Loucy (cell line): ENCODE measurements at regions not wholly inside any gene's neighbourhood (a gene's known extent, or its start where the extent isn't known, plus 50 kb on each side); places are given as distances from the start of the nearest gene placed in this dataset.

Experiments used
- H2AFZ ChIP-seq: fragments of 200-600 bp; sonication (generic); 2 replicates; pipeline ENCODE4 v1.6.0; 2016; ENCODE audit warnings: antibody characterized with exemption, mild to moderate bottlenecking, low read length, moderate library complexity
- H3F3A ChIP-seq: fragments of 200-600 bp; 2 replicates; pipeline ENCODE4 v1.6.0; 2016; ENCODE audit warnings: antibody characterized with exemption, low read depth, mild to moderate bottlenecking
- H3K27me3 ChIP-seq: fragments of 200-600 bp; sonication (generic); 2 replicates; pipeline ENCODE4 v1.6.1; 2014; ENCODE audit warnings: low read length, mild to moderate bottlenecking; ENCODE audit not compliant: insufficient read depth, poor library complexity, severe bottlenecking
- H3K36me3 ChIP-seq: fragments of 200-600 bp; sonication (generic); 2 replicates; pipeline ENCODE4 v1.6.1; 2016; ENCODE audit warnings: low read length; ENCODE audit not compliant: insufficient read depth
- H3K4me1 ChIP-seq: fragments of 200-600 bp; sonication (generic); 2 replicates; pipeline ENCODE4 v1.5.1; 2014; ENCODE audit warnings: low read length, mild to moderate bottlenecking; ENCODE audit not compliant: insufficient read depth, poor library complexity, severe bottlenecking
- H3K4me2 ChIP-seq: fragments of 200-600 bp; sonication (generic); 2 replicates; pipeline ENCODE4 v1.6.0; 2014; ENCODE audit warnings: antibody characterized with exemption, low read length, low read depth, mild to moderate bottlenecking; ENCODE audit not compliant: poor library complexity, severe bottlenecking
- H3K4me3 ChIP-seq: fragments of 200-600 bp; sonication (generic); 2 replicates; pipeline ENCODE4 v1.5.1; 2014; ENCODE audit warnings: low read length, mild to moderate bottlenecking, mixed read lengths; ENCODE audit not compliant: poor library complexity, severe bottlenecking
- H3K79me2 ChIP-seq: fragments of 200-600 bp; sonication (generic); 2 replicates; pipeline ENCODE4 v1.6.1; 2014; ENCODE audit warnings: low read length; ENCODE audit not compliant: insufficient read depth
- H3K9ac ChIP-seq: fragments of 200-600 bp; sonication (generic); 2 replicates; pipeline ENCODE4 v1.6.0; 2014; ENCODE audit warnings: mild to moderate bottlenecking, low read depth, low read length, moderate library complexity; ENCODE audit not compliant: poor library complexity, severe bottlenecking
- H3K9me2 ChIP-seq: fragments of 200-600 bp; sonication (generic); replicated peaks from 2 replicates; pipeline ENCODE4 v1.6.1; 2016; ENCODE audit warnings: low read depth, low read length, mixed read lengths
- H3K9me3 ChIP-seq: fragments of 200-600 bp; sonication (generic); 2 replicates; pipeline ENCODE4 v1.6.1; 2014; ENCODE audit warnings: mild to moderate bottlenecking, antibody characterized with exemption, low read length, low read depth; ENCODE audit not compliant: insufficient read depth
- H4K20me1 ChIP-seq: fragments of 200-600 bp; sonication (generic); 2 replicates; pipeline ENCODE4 v1.6.0; 2014; ENCODE audit warnings: antibody characterized with exemption, low read length, mild to moderate bottlenecking; ENCODE audit not compliant: insufficient read depth, poor library complexity, severe bottlenecking
- EZH2phosphoT487 ChIP-seq: fragments of 200-600 bp; IDR thresholded peaks from 2 replicates; pipeline ENCODE4 v1.6.1; 2018; ENCODE audit warnings: antibody characterized with exemption, mild to moderate bottlenecking, moderate library complexity, borderline replicate concordance
- TF ChIP-seq, protein P1 (sequence below): fragments of 200-600 bp; sonication (generic); conservative IDR thresholded peaks from 2 replicates; pipeline ENCODE4 v1.5.1; 2014; ENCODE audit warnings: mild to moderate bottlenecking, antibody characterized with exemption, low read length

DNA sequence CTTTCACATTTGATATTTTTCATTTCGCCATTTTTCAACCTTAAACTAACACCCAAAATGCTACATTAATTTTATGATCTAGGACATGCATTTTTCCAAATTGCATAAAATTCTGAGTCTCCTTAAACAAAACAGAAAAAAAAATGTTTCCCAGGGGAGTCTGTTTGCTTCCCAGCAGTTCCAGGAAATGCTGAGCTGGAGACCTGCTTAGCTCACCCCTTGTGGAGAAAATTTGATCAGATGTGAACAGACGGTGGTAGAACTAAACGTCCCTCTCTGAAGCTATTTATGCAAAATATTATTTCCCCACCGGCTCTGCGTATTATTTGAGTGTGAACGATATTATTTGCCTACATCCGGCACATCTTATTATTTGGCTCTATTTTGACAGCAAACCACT, 74.9 kb upstream of the AGAP1 start:
- no peaks in the 10 kb centered on the region for H3K79me2 ChIP-seq
- no peak overlapping the region for H3K9ac ChIP-seq
- no peak overlapping the region for H3K4me2 ChIP-seq
- no peaks in the 10 kb centered on the region for H3K4me1 ChIP-seq
- no peaks in the 10 kb centered on the region for H3F3A ChIP-seq
- H2AFZ ChIP-seq, result no peak overlapping the region
- no peak overlapping the region for H3K4me3 ChIP-seq
- no peaks in the 10 kb centered on the region for H4K20me1 ChIP-seq
- H3K36me3 ChIP-seq, result no peaks in the 10 kb centered on the region
- H3K9me3 ChIP-seq, result no peaks in the 10 kb centered on the region; the same call in 1 of the 2 replicates
- TF ChIP-seq, protein P1, sequence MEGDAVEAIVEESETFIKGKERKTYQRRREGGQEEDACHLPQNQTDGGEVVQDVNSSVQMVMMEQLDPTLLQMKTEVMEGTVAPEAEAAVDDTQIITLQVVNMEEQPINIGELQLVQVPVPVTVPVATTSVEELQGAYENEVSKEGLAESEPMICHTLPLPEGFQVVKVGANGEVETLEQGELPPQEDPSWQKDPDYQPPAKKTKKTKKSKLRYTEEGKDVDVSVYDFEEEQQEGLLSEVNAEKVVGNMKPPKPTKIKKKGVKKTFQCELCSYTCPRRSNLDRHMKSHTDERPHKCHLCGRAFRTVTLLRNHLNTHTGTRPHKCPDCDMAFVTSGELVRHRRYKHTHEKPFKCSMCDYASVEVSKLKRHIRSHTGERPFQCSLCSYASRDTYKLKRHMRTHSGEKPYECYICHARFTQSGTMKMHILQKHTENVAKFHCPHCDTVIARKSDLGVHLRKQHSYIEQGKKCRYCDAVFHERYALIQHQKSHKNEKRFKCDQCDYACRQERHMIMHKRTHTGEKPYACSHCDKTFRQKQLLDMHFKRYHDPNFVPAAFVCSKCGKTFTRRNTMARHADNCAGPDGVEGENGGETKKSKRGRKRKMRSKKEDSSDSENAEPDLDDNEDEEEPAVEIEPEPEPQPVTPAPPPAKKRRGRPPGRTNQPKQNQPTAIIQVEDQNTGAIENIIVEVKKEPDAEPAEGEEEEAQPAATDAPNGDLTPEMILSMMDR, result no peak
- no peak for TF ChIP-seq EZH2phosphoT487
- H3K9me2 ChIP-seq, result no peaks in the 10 kb centered on the region
- no peaks in the 10 kb centered on the region for H3K27me3 ChIP-seq

DNA sequence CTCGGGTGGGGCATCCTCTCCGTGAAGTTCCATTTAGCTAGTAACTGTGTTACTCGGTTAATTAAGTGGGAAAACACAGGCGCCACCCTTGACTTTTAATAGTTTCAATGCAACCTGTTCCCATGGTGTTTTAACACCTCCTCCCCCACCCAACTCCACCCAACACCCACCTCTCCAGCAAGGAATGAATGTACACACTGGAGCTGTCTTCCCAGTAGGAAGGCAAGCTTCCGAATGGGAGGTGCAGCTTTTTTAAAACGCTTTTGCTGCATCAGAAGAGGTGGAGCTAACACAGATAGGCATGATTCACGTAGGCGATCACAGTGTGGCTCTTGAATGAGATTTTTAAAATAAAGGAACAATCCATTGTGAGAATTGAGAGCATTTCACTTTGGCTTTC, 73.8 kb upstream of the AGAP1 start:
- Histone ChIP-seq H3K9ac (no peak overlapping the region), H2AFZ (no peak overlapping the region), H3K4me3 (no peak overlapping the region), H3K4me2 (no peak overlapping the region), H3K9me2 (no peaks in the 10 kb centered on the region), H3F3A (no peaks in the 10 kb centered on the region), H3K79me2 (no peaks in the 10 kb centered on the region), H3K36me3 (no peaks in the 10 kb centered on the region), H3K9me3 (peaks cover 8% of the 10 kb centered on the region; the same call in 1 of the 2 replicates), H3K4me1 (no peaks in the 10 kb centered on the region), H4K20me1 (no peaks in the 10 kb centered on the region), H3K27me3 (no peaks in the 10 kb centered on the region)
- no peak for TF ChIP-seq EZH2phosphoT487
- TF ChIP-seq, protein P1, result no peak

DNA sequence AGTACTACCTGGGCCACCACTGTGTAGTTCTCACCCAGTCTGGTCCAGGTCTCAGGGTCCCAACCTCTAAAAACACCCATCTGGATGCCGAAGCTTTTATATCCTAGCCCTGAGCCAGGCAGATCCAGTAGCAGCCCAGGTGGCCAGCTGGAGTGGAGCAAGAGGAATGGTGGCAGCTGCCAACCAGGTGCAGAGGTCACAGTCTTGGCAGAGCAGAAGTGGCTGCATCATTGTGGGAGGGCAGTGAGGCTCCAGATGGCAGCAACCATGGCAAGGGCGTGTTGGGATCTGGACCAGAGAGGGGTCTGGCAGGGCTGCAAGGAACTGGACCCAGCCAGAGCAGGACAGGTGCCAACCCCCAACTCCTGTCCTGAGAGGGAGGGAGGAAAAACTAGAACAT, 72.2 kb upstream of the AGAP1 start:
- Histone ChIP-seq H3K4me1 (no peaks in the 10 kb centered on the region), H4K20me1 (no peaks in the 10 kb centered on the region), H3K4me2 (no peak overlapping the region), H3K4me3 (no peak overlapping the region), H3K9me2 (no peaks in the 10 kb centered on the region), H3K9me3 (peaks cover 8% of the 10 kb centered on the region; the same call in 1 of the 2 replicates), H3K79me2 (no peaks in the 10 kb centered on the region), H3K9ac (no peak overlapping the region), H3F3A (no peaks in the 10 kb centered on the region), H2AFZ (no peak overlapping the region), H3K27me3 (no peaks in the 10 kb centered on the region), H3K36me3 (no peaks in the 10 kb centered on the region)
- TF ChIP-seq, protein P1, result no peak
- TF ChIP-seq EZH2phosphoT487, result no peak
